GM12892 (cell line): ENCODE measurements at regions not wholly inside any gene's neighbourhood (a gene's known extent, or its start where the extent isn't known, plus 50 kb on each side); places are given as distances from the start of the nearest gene placed in this dataset.

Experiments used
- POLR2A ChIP-seq: IDR thresholded peaks from 2 replicates; pipeline ENCODE4 v1.6.1; 2011; ENCODE audit warnings: low read depth, low read length, control low read depth
- POLR2AphosphoS5 ChIP-seq: IDR thresholded peaks from 2 replicates; pipeline ENCODE4 v1.6.1; 2011; ENCODE audit warnings: low read depth, low read length, control low read depth
- TAF1 ChIP-seq: IDR thresholded peaks from 2 replicates; pipeline ENCODE4 v1.6.1; 2011; ENCODE audit warnings: low read depth, mild to moderate bottlenecking, control low read depth, low read length, borderline replicate concordance

GRCh38 chr5:143454936-143455516, 51.5 kb upstream of the NR3C1 start:
- TF ChIP-seq TAF1: no peak
- no peak for TF ChIP-seq POLR2AphosphoS5
- no peak for TF ChIP-seq POLR2A
